DOHH2 (cell line): ENCODE measurements at regions not wholly inside any gene's neighbourhood (a gene's known extent, or its start where the extent isn't known, plus 50 kb on each side); places are given as distances from the start of the nearest gene placed in this dataset.

Experiments
- H3F3A ChIP-seq: fragments of 200-600 bp; sonication (generic), shearing (Covaris generic); 2 replicates; pipeline ENCODE4 v1.6.0; 2016; ENCODE audit warnings: antibody characterized with exemption, mild to moderate bottlenecking; ENCODE audit not compliant: control insufficient read depth, insufficient read depth
- H3K27ac ChIP-seq: fragments of 200-600 bp; sonication (generic); 2 replicates; pipeline ENCODE4 v1.5.1; 2014; ENCODE audit warnings: low read depth, mild to moderate bottlenecking, low read length, moderate library complexity
- H3K27me3 ChIP-seq: fragments of 200-600 bp; sonication (generic); 2 replicates; pipeline ENCODE4 v1.6.1; 2014; ENCODE audit warnings: mild to moderate bottlenecking, low read length, mixed read lengths; ENCODE audit not compliant: control insufficient read depth
- H3K36me3 ChIP-seq: fragments of 200-600 bp; sonication (generic); 2 replicates; pipeline ENCODE4 v1.6.1; 2014; ENCODE audit warnings: mild to moderate bottlenecking, low read length, moderate library complexity, mixed read lengths; ENCODE audit not compliant: control insufficient read depth
- H3K4me1 ChIP-seq: fragments of 200-600 bp; sonication (generic); 2 replicates; pipeline ENCODE4 v1.6.1; 2014; ENCODE audit warnings: mild to moderate bottlenecking, low read length, mixed read lengths; ENCODE audit not compliant: control insufficient read depth
- H3K4me2 ChIP-seq: fragments of 200-600 bp; sonication (generic); 2 replicates; pipeline ENCODE4 v1.6.0; 2014; ENCODE audit warnings: mild to moderate bottlenecking, low read length, moderate library complexity
- H3K4me3 ChIP-seq: fragments of 200-600 bp; sonication (generic); 2 replicates; pipeline ENCODE4 v1.5.1; 2014; ENCODE audit warnings: mild to moderate bottlenecking, low read length, mixed read lengths
- H3K79me2 ChIP-seq: fragments of 200-600 bp; sonication (generic); 2 replicates; pipeline ENCODE4 v1.6.1; 2014; ENCODE audit warnings: mild to moderate bottlenecking, low read length, mixed read lengths; ENCODE audit not compliant: control insufficient read depth
- H3K9me2 ChIP-seq: fragments of 200-600 bp; sonication (generic); replicated peaks from 2 replicates; pipeline ENCODE4 v1.6.1; 2014; ENCODE audit warnings: mild to moderate bottlenecking, low read length, mixed read lengths; ENCODE audit not compliant: control insufficient read depth
- H3K9me3 ChIP-seq: fragments of 200-600 bp; sonication (generic); 2 replicates; pipeline ENCODE4 v1.6.1; 2014; ENCODE audit warnings: antibody characterized with exemption, low read length, mixed read lengths; ENCODE audit not compliant: control insufficient read depth, insufficient read depth
- H4K20me1 ChIP-seq: fragments of 200-600 bp; sonication (generic); 2 replicates; pipeline ENCODE4 v1.6.0; 2014; ENCODE audit warnings: low read depth, mild to moderate bottlenecking, antibody characterized with exemption, low read length, moderate library complexity; ENCODE audit not compliant: control insufficient read depth, insufficient read depth
- EZH2phosphoT487 ChIP-seq: fragments of 200-600 bp; sonication (generic); IDR thresholded peaks from 2 replicates; pipeline ENCODE4 v1.6.1; 2017; ENCODE audit warnings: borderline replicate concordance, mild to moderate bottlenecking, antibody characterized with exemption, low read length, moderate library complexity, mixed read lengths
- TF ChIP-seq, protein P1 (sequence below): fragments of 200-600 bp; sonication (generic); IDR thresholded peaks from one replicate; pipeline ENCODE4 v1.5.1; 2014; ENCODE audit warnings: antibody characterized with exemption, mild to moderate bottlenecking, low read depth, low read length; ENCODE audit not compliant: poor library complexity, severe bottlenecking

- peaks cover 25% of the 10 kb centered on the region for H3F3A ChIP-seq
- H3K36me3 ChIP-seq: no peaks in the 10 kb centered on the region
- no peaks in the 10 kb centered on the region for H3K27me3 ChIP-seq
- H3K27ac ChIP-seq: peak overlapping the region; percentile 81
- H3K79me2 ChIP-seq: no peaks in the 10 kb centered on the region
- H3K4me1 ChIP-seq: peaks cover 75% of the 10 kb centered on the region
- TF ChIP-seq, protein P1, sequence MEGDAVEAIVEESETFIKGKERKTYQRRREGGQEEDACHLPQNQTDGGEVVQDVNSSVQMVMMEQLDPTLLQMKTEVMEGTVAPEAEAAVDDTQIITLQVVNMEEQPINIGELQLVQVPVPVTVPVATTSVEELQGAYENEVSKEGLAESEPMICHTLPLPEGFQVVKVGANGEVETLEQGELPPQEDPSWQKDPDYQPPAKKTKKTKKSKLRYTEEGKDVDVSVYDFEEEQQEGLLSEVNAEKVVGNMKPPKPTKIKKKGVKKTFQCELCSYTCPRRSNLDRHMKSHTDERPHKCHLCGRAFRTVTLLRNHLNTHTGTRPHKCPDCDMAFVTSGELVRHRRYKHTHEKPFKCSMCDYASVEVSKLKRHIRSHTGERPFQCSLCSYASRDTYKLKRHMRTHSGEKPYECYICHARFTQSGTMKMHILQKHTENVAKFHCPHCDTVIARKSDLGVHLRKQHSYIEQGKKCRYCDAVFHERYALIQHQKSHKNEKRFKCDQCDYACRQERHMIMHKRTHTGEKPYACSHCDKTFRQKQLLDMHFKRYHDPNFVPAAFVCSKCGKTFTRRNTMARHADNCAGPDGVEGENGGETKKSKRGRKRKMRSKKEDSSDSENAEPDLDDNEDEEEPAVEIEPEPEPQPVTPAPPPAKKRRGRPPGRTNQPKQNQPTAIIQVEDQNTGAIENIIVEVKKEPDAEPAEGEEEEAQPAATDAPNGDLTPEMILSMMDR: no peak
- no peak for TF ChIP-seq EZH2phosphoT487
- H3K4me3 ChIP-seq: peak overlapping the region; percentile 77
- H3K9me3 ChIP-seq: no peaks in the 10 kb centered on the region
- H3K4me2 ChIP-seq: peak overlapping the region; percentile 96
- H3K9me2 ChIP-seq: no peaks in the 10 kb centered on the region
- H4K20me1 ChIP-seq: no peaks in the 10 kb centered on the region
Measured at GRCh38 chr3:56918111-56918568, 116.4 kb upstream of the ARHGEF3 start.

DNA sequence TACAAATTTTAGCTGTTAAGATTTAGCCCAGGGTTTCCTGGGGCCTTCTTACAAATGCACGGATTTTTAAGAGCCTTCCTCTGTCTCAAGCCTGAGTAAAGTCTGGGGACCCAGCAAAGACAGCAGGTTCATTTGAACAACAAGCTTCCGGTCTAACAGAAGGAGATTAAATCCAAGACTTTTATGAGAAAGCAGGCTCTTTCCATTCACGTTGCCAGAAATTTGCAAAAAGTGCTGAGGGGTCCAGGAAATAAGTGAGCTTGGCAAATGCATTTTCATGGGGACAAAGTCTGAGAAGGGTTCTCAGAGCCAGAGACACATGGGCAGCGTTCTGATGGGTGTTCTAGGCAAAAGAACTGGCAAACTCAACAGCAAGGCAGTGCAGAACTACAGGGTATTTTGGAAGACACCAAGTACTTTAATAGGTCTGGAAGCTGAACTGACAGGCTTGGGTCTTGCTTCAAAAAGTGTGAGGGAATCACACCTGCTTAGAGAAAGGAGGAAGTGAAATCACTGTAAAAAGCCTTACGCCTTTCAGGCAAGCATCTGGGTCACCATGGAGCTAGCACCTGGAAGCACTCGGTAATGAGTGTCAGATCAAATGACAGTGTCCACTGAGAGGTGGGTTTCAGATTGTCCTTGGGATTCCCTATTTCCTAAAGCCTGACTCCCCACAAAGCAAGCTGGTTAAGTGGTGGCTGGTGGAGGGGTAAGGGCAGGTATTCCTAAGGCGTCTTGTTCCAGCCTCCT, 115.8 kb upstream of the ARHGEF3 start:
- Histone ChIP-seq H3K27me3 (no peaks in the 10 kb centered on the region), H3K4me3 (peak overlapping the region; percentile 77), H3K4me1 (peaks cover 71% of the 10 kb centered on the region), H4K20me1 (no peaks in the 10 kb centered on the region), H3K27ac (peak overlapping the region; percentile 81), H3K9me2 (no peaks in the 10 kb centered on the region), H3K9me3 (no peaks in the 10 kb centered on the region), H3K4me2 (peak overlapping the region; percentile 96), H3K79me2 (no peaks in the 10 kb centered on the region), H3F3A (peaks cover 25% of the 10 kb centered on the region), H3K36me3 (no peaks in the 10 kb centered on the region)
- no peak for TF ChIP-seq EZH2phosphoT487
- TF ChIP-seq, protein P1: no peak

DNA sequence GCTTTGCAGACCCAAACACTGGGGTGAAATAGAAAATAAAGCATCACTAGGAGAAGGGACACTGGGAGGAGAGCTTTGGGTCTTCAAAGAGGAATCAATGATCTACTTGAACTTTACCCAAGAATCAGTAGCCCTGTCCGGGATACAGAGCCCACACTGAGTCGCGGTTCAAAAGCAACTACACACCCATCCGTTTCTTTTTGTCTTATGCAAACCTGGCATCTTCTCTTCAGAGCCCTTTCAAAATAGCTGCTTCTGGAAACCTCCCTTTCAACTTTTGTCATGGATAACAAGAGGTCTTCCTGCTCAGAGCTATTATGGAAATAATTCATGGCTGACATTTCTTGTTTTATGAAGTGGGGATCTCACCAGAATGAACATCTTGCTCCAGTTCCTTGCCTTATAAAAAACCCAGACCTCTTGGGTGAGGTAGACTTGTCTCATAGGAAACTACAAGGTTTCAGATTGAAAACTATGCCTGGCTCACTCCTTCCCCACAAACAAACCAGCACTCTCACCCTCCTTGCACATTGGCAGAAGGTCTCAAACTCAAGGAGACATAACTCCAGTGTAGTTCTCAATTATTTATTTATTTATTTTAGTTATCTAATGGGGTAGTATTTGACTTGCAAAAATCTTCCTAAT, 115.1 kb upstream of the ARHGEF3 start:
- Histone ChIP-seq H3K4me3 (peak overlapping the region; percentile 77), H3F3A (peaks cover 25% of the 10 kb centered on the region), H3K4me1 (peaks cover 69% of the 10 kb centered on the region), H3K4me2 (peak overlapping the region; percentile 96), H3K9me2 (no peaks in the 10 kb centered on the region), H3K27me3 (no peaks in the 10 kb centered on the region), H3K79me2 (no peaks in the 10 kb centered on the region), H3K9me3 (no peaks in the 10 kb centered on the region), H4K20me1 (no peaks in the 10 kb centered on the region), H3K27ac (peak overlapping the region; percentile 81), H3K36me3 (no peaks in the 10 kb centered on the region)
- TF ChIP-seq, protein P1: no peak
- TF ChIP-seq EZH2phosphoT487: no peak
